CD4-positive, alpha-beta T cell (primary cell): ENCODE measurements at regions not wholly inside any gene's neighbourhood (a gene's known extent, or its start where the extent isn't known, plus 50 kb on each side); places are given as distances from the start of the nearest gene placed in this dataset.

ENCODE experiments used
- ATAC-seq: fragments of 200-7000 bp; cut with Tn5 transposase; one replicate; pipeline ENCODE4 v1.10.0; 2022; ENCODE audit warnings: mild to moderate bottlenecking; ENCODE audit not compliant: poor library complexity
- CTCF ChIA-PET: fragments of 350-600 bp; sonication (Branson Sonifier 250); formaldehyde crosslinking; loops from one replicate; lab custom pipeline; 2021; ENCODE audit warnings: antibody characterized with exemption, inconsistent platforms; lab: Charles Lee
- POLR2A ChIA-PET: fragments of 350-600 bp; sonication (Branson Sonifier 250); formaldehyde crosslinking; loops from one replicate; lab custom pipeline; 2021; ENCODE audit warnings: antibody characterized with exemption, inconsistent platforms; lab: Charles Lee
- DNase-seq, 14 experiments: peaks; one replicate each; pipeline ENCODE4 v3.0.0-alpha.2; 2013 to 2020; ENCODE audit warnings: mixed read lengths in 2 of 14
- H3K27ac ChIP-seq, 2 donors: one replicate each; pipeline versions ENCODE4 v1.5.1 to v1.7.0; 2013; ENCODE audit warnings: low read length in 2 of 2, low read depth in 1 of 2, mild to moderate bottlenecking in 1 of 2
- H3K27me3 ChIP-seq, 2 experiments: 1 replicate in 1 of 2; 2 replicates in 1 of 2; pipeline versions ENCODE4 v1.6.1 to v1.7.0; 2013; ENCODE audit warnings: low read length in 2 of 2, control low read depth in 1 of 2, mild to moderate bottlenecking in 1 of 2, moderate library complexity in 1 of 2; ENCODE audit not compliant: insufficient read depth in 2 of 2, control insufficient read depth in 1 of 2
- H3K36me3 ChIP-seq: one replicate; pipeline ENCODE4 v1.6.1; 2013; ENCODE audit warnings: low read length, control low read depth; ENCODE audit not compliant: insufficient read depth
- H3K4me1 ChIP-seq: one replicate; pipeline ENCODE4 v1.6.1; 2013; ENCODE audit warnings: low read length, control low read depth; ENCODE audit not compliant: insufficient read depth
- H3K4me3 ChIP-seq: one replicate; pipeline ENCODE4 v1.5.1; 2013; ENCODE audit warnings: mild to moderate bottlenecking, low read length, moderate library complexity
- H3K9me3 ChIP-seq, 2 experiments: 1 replicate in 1 of 2; 2 replicates in 1 of 2; pipeline versions ENCODE4 v1.6.1 to v1.7.0; 2013; ENCODE audit warnings: low read length in 2 of 2, mild to moderate bottlenecking in 2 of 2, control low read depth in 1 of 2, moderate library complexity in 1 of 2; ENCODE audit not compliant: control insufficient read depth in 1 of 2, insufficient read depth in 1 of 2
- H3K27ac Mint-ChIP-seq: one replicate; pipeline ENCODE4 v1.8.0; 2020; ENCODE audit warnings: mixed read lengths
- H3K27me3 Mint-ChIP-seq: one replicate; pipeline ENCODE4 v1.8.0; 2021; ENCODE audit warnings: mixed read lengths
- H3K36me3 Mint-ChIP-seq: one replicate; pipeline ENCODE4 v1.8.0; 2021; ENCODE audit warnings: low read depth, mixed read lengths
- H3K4me1 Mint-ChIP-seq: one replicate; pipeline ENCODE4 v1.8.0; 2021; ENCODE audit warnings: low read depth, mixed read lengths
- H3K4me3 Mint-ChIP-seq: one replicate; pipeline ENCODE4 v1.8.0; 2020; ENCODE audit warnings: mild to moderate bottlenecking, mixed read lengths
- H3K9me3 Mint-ChIP-seq: one replicate; pipeline ENCODE4 v1.8.0; 2020; ENCODE audit warnings: mixed read lengths
- intact Hi-C, 2 experiments: fragments of 100-400 bp; cut with DNase I in 1 of 2; cut with micrococcal nuclease in 1 of 2; formaldehyde crosslinking; loops; one replicate each; pipeline versions ENCODE4 v1.15.1 to v1.9.0; 2023 to 2025; cut with DNase I, micrococcal nuclease
- TF ChIP-seq, protein P1 (sequence below): fragments of 200-600 bp; IDR thresholded peaks from one replicate; pipeline ENCODE4 v1.8.0; 2022; ENCODE audit warnings: antibody characterized with exemption, mild to moderate bottlenecking

DNA sequence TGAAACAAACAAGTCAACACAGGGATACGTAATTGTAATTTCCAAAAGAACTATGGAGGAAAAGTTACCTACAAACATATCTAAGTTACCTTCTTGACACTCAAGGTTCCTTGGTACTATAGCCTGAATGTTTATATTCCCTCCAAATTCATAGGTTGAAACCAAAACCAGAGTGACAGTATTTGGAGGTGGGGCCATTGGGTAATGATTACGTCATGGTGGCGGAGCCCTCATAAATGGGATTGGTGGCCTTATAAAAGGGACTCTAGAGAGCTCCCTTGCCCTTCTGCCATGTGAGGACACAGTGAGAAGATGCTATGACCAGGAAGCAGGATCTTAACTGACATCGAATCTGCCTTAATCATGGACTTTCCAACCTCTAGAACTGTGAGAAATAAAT is 87.3 kb downstream of the PMAIP1 start:
- intact Hi-C loops: loop anchor here (5.0 kb wide), 3 partner anchors 1515 to 1915 kb away; no protein-coding TSS in a partner anchor

DNA sequence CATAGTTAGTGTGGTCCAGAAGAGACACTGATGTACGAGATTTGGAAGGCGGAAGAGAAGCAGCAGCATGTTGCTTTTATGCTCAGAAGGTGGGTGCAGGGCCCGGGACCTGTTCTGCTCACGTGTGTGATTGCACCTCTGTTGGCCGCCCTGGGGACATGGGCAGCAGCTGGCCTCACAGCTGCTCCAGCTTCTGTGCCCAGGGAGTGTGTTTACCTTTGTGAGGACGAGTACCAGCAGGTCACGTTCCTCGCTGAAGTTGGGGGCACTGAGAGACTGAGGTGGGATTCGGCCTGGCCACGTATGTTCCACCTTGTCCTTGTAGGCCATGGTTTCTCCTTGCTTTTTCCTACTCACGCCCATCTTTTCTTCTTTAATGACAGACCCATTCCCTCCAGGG is 86.3 kb downstream of the PMAIP1 start:
- Histone ChIP-seq H3K4me1 (no peaks in the 10 kb centered on the region), H3K27ac (no peak overlapping the region), H3K4me3 (no peak overlapping the region), H3K27me3 (peaks cover 0 to 8% of the 10 kb centered on the region in 2 experiments), H3K36me3 (no peaks in the 10 kb centered on the region), H3K9me3 (no peaks in the 10 kb centered on the region)
- DNase-seq: no peak
- TF ChIP-seq, protein P1, sequence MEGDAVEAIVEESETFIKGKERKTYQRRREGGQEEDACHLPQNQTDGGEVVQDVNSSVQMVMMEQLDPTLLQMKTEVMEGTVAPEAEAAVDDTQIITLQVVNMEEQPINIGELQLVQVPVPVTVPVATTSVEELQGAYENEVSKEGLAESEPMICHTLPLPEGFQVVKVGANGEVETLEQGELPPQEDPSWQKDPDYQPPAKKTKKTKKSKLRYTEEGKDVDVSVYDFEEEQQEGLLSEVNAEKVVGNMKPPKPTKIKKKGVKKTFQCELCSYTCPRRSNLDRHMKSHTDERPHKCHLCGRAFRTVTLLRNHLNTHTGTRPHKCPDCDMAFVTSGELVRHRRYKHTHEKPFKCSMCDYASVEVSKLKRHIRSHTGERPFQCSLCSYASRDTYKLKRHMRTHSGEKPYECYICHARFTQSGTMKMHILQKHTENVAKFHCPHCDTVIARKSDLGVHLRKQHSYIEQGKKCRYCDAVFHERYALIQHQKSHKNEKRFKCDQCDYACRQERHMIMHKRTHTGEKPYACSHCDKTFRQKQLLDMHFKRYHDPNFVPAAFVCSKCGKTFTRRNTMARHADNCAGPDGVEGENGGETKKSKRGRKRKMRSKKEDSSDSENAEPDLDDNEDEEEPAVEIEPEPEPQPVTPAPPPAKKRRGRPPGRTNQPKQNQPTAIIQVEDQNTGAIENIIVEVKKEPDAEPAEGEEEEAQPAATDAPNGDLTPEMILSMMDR: no peak
- intact Hi-C loops: loop anchor here (5.0 kb wide), 3 partner anchors 1516 to 1916 kb away; no protein-coding TSS in a partner anchor
- Mint-ChIP-seq H3K4me3 (no peak overlapping the region), H3K27me3 (peaks cover 18% of the 10 kb centered on the region), H3K27ac (no peak overlapping the region), H3K9me3 (no peaks in the 10 kb centered on the region), H3K36me3 (no peaks in the 10 kb centered on the region), H3K4me1 (no peaks in the 10 kb centered on the region)
- ChIA-PET POLR2A (no interaction called here), CTCF (no interaction called here)
- ATAC-seq: no peak

More for the DNA sequence above, 87.3 kb downstream of the PMAIP1 start:
- no peaks in the 10 kb centered on the region for H3K9me3 Mint-ChIP-seq
- Histone ChIP-seq H3K9me3 (no peaks in the 10 kb centered on the region), H3K27ac (no peak overlapping the region), H3K4me1 (no peaks in the 10 kb centered on the region), H3K4me3 (no peak overlapping the region), H3K36me3 (no peaks in the 10 kb centered on the region), H3K27me3 (peaks cover 2 to 11% of the 10 kb centered on the region in 2 experiments)
- H3K36me3 Mint-ChIP-seq: no peaks in the 10 kb centered on the region
- TF ChIP-seq, protein P1: no peak
- peaks cover 19% of the 10 kb centered on the region for H3K27me3 Mint-ChIP-seq
- no peak for ATAC-seq
- POLR2A ChIA-PET: no interaction called here
- no peak for DNase-seq
- H3K4me3 Mint-ChIP-seq: no peak overlapping the region
- H3K4me1 Mint-ChIP-seq: no peaks in the 10 kb centered on the region
- CTCF ChIA-PET: no interaction called here
- no peak overlapping the region for H3K27ac Mint-ChIP-seq

DNA sequence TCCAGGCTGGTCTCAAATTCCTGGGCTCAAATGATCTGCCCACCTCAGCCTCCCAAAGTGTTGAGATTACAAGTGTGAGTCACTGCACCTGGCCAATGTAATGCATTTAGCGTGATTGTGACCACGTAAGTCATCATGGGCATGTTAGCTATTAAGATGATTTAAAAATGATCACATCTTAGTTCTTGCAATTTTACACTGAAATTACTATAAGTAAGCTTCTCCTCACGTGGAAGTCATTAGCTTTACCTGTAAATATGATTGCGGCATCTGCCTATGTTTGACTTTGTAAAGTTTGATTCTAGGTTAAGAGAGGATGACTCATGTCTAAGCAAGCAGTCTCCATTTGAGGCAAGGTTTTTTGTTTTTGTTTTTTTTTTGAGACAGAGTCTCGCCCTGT is 85.5 kb downstream of the PMAIP1 start:
- H3K4me3 Mint-ChIP-seq: no peak overlapping the region
- Histone ChIP-seq H3K27ac (no peak overlapping the region), H3K4me3 (no peak overlapping the region), H3K4me1 (no peaks in the 10 kb centered on the region), H3K36me3 (no peaks in the 10 kb centered on the region), H3K9me3 (no peaks in the 10 kb centered on the region), H3K27me3 (peaks cover 0 to 8% of the 10 kb centered on the region in 2 experiments)
- H3K27ac Mint-ChIP-seq: no peak overlapping the region
- POLR2A ChIA-PET: interaction anchor here (0.6 kb wide), 1 partner anchor 473 kb away, joined by 3 read pairs; no protein-coding TSS in a partner anchor
- CTCF ChIA-PET: no interaction called here
- TF ChIP-seq, protein P1: no peak
- H3K27me3 Mint-ChIP-seq: peaks cover 12% of the 10 kb centered on the region
- H3K4me1 Mint-ChIP-seq: no peaks in the 10 kb centered on the region
- H3K9me3 Mint-ChIP-seq: no peaks in the 10 kb centered on the region
- no peaks in the 10 kb centered on the region for H3K36me3 Mint-ChIP-seq
- DNase-seq (no peak), ATAC-seq (no peak)
- intact Hi-C loops: loop anchor here (5.0 kb wide), 3 partner anchors 1517 to 1917 kb away; no protein-coding TSS in a partner anchor
